ENCODE measurements at regions not wholly inside any gene's neighbourhood (a gene's known extent, or its start where the extent isn't known, plus 50 kb on each side); places are given as distances from the start of the nearest gene placed in this dataset.

DNA sequence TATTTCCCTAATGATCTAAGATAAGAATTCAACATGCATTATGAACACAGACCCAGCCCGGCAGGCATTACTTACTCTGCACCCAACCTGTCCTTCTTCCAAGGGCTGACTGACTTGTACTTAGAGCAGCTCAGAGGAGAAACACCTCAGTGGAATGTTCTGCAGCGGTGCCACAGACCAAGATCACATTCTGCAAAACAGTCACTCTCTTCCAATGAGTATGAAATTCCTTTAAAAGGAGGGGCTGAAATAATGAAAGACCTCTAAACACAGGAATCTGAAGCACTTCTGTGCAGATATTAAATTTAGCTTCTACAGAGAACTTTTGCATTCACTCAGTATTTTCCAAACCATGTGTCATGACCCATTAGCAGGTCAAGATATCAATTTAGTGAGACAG, 172.9 kb downstream of the ZDHHC21 start:
- no peak for ATAC-seq
- CTCF ChIA-PET: no interaction called here
- TF ChIP-seq EZH2 (IDR thresholded peaks at IDR 0.05; ENCODE audit: low read length, unreplicated experiment) (no peak), EZH2phosphoT487 (IDR thresholded peaks at IDR 0.05; ENCODE audit: borderline replicate concordance, low read length) (no peak)
- TF ChIP-seq, protein P1, sequence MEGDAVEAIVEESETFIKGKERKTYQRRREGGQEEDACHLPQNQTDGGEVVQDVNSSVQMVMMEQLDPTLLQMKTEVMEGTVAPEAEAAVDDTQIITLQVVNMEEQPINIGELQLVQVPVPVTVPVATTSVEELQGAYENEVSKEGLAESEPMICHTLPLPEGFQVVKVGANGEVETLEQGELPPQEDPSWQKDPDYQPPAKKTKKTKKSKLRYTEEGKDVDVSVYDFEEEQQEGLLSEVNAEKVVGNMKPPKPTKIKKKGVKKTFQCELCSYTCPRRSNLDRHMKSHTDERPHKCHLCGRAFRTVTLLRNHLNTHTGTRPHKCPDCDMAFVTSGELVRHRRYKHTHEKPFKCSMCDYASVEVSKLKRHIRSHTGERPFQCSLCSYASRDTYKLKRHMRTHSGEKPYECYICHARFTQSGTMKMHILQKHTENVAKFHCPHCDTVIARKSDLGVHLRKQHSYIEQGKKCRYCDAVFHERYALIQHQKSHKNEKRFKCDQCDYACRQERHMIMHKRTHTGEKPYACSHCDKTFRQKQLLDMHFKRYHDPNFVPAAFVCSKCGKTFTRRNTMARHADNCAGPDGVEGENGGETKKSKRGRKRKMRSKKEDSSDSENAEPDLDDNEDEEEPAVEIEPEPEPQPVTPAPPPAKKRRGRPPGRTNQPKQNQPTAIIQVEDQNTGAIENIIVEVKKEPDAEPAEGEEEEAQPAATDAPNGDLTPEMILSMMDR (conservative IDR thresholded peaks at IDR 0.05; ENCODE audit: low read depth, low read length): no peak

DNA sequence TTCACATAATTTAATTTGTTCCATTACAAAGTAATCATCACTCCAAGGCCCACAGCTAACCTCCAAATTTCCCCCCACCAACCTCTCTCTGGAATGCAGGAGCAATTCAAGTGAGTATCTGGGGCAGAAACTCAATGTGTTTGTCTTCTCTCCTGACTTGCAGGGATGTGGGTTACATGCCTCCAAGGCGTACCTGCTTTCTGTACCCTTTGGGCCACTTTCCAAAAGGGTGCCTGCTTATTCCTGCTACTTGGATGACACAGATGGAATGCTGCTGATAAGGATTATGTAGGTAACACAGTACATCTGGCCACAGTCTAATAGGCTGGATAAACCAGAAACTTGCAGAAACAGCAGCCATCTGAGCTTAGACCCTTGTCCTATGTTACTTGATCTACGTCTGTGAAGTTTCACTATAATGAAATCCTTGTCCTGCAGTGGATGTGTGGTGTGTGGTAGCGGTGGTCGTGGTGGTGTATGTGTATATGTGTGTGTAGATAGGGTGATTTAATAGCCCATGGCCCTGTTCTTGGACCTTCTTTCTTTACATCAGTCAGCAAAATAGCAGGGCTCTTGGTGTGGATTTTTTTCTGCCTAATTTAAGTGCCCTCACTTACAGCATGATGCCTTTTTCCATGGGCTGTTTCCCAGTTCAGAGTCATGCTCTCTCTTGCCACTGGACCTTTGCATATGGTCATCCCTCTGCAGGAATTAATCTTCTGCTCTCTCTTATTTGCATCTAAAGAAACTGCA, 175.9 kb downstream of the ZDHHC21 start:
- Histone ChIP-seq H3K4me1 (ENCODE audit: insufficient read depth, low read length) (no peaks in the 10 kb centered on the region), H3K79me2 (ENCODE audit: low read length) (no peaks in the 10 kb centered on the region), H4K20me1 (ENCODE audit: low read length) (no peaks in the 10 kb centered on the region), H3K9me2 (replicated peaks; ENCODE audit: low read length) (no peaks in the 10 kb centered on the region), H3F3A (ENCODE audit: low read length, unreplicated experiment) (no peaks in the 10 kb centered on the region), H3K4me3 (ENCODE audit: low read length) (no peak overlapping the region), H3K27me3 (ENCODE audit: low read length) (no peaks in the 10 kb centered on the region), H3K4me2 (ENCODE audit: low read length) (no peak overlapping the region), H3K9me3 (ENCODE audit: low read length) (no peaks in the 10 kb centered on the region), H3K9ac (ENCODE audit: low read length) (no peak overlapping the region), H3K27ac (ENCODE audit: low read length) (no peak overlapping the region), H2AFZ (ENCODE audit: low read length) (no peak overlapping the region), H3K36me3 (ENCODE audit: low read depth, low read length) (no peaks in the 10 kb centered on the region)
- POLR2A ChIA-PET (ENCODE audit: unreplicated experiment): no interaction called here
- BruUV-seq (replicated peaks): no TSS peak
- DNase-seq: no peak
- CTCF ChIA-PET: no interaction called here
- TF ChIP-seq EZH2phosphoT487 (IDR thresholded peaks at IDR 0.05; ENCODE audit: borderline replicate concordance, low read length): no peak
- TF ChIP-seq, protein P1 (conservative IDR thresholded peaks at IDR 0.05; ENCODE audit: low read depth, low read length): no peak
- no peak for TF ChIP-seq EZH2 (IDR thresholded peaks at IDR 0.05; ENCODE audit: low read length, unreplicated experiment)
- intact Hi-C loops (cut with micrococcal nuclease): no loop called here
- ATAC-seq: no peak

More for the DNA sequence above, 172.9 kb downstream of the ZDHHC21 start:
- no peaks in the 10 kb centered on the region for H3K36me3 ChIP-seq (ENCODE audit: low read depth, low read length)
- H3F3A ChIP-seq (ENCODE audit: low read length, unreplicated experiment): no peaks in the 10 kb centered on the region
- intact Hi-C loops (cut with micrococcal nuclease): loop anchor here (1.0 kb wide), 1 partner anchor 18 kb away; no protein-coding TSS in a partner anchor
- H3K27me3 ChIP-seq (ENCODE audit: low read length): no peaks in the 10 kb centered on the region
- no peak overlapping the region for H3K4me2 ChIP-seq (ENCODE audit: low read length)
- H3K9me2 ChIP-seq (replicated peaks; ENCODE audit: low read length): no peaks in the 10 kb centered on the region
- no peaks in the 10 kb centered on the region for H3K4me1 ChIP-seq (ENCODE audit: insufficient read depth, low read length)
- H4K20me1 ChIP-seq (ENCODE audit: low read length): no peaks in the 10 kb centered on the region
- no peak overlapping the region for H2AFZ ChIP-seq (ENCODE audit: low read length)
- no peaks in the 10 kb centered on the region for H3K9me3 ChIP-seq (ENCODE audit: low read length)
- POLR2A ChIA-PET (ENCODE audit: unreplicated experiment): no interaction called here
- no peak overlapping the region for H3K4me3 ChIP-seq (ENCODE audit: low read length)
- no peaks in the 10 kb centered on the region for H3K79me2 ChIP-seq (ENCODE audit: low read length)
- no TSS peak for BruUV-seq (replicated peaks)
- no peak for DNase-seq
- no peak overlapping the region for H3K27ac ChIP-seq (ENCODE audit: low read length)
- no peak overlapping the region for H3K9ac ChIP-seq (ENCODE audit: low read length)

DNA sequence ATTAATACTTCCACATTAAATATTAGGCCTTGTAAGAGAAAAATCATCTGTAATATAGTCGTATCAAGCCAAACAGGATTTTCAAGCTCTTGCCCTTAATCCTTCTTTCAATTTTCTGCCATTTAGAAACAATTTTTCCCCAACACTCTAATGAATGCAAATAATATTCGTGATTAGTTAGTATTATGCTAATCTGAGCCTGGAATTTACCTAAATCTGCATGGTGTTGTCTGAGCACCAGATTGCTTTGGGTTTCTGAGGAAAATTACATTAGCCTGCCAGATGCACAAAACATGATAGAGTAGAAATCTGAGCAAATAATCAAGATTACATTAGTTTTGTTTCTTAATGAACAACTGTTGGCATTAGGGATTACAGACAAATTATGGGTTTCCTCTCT, 176.6 kb downstream of the ZDHHC21 start:
- Histone ChIP-seq H3K4me1 (ENCODE audit: insufficient read depth, low read length) (no peaks in the 10 kb centered on the region), H3K9ac (ENCODE audit: low read length) (no peak overlapping the region), H3F3A (ENCODE audit: low read length, unreplicated experiment) (no peaks in the 10 kb centered on the region), H3K4me3 (ENCODE audit: low read length) (no peak overlapping the region), H3K4me2 (ENCODE audit: low read length) (no peak overlapping the region), H4K20me1 (ENCODE audit: low read length) (no peaks in the 10 kb centered on the region), H3K9me3 (ENCODE audit: low read length) (no peaks in the 10 kb centered on the region), H3K9me2 (replicated peaks; ENCODE audit: low read length) (no peaks in the 10 kb centered on the region), H3K27ac (ENCODE audit: low read length) (no peak overlapping the region), H3K27me3 (ENCODE audit: low read length) (no peaks in the 10 kb centered on the region), H3K79me2 (ENCODE audit: low read length) (no peaks in the 10 kb centered on the region), H3K36me3 (ENCODE audit: low read depth, low read length) (no peaks in the 10 kb centered on the region), H2AFZ (ENCODE audit: low read length) (no peak overlapping the region)
- ATAC-seq: no peak
- BruUV-seq (replicated peaks): no TSS peak
- intact Hi-C loops (cut with micrococcal nuclease): no loop called here
- TF ChIP-seq EZH2 (IDR thresholded peaks at IDR 0.05; ENCODE audit: low read length, unreplicated experiment) (no peak), EZH2phosphoT487 (IDR thresholded peaks at IDR 0.05; ENCODE audit: borderline replicate concordance, low read length) (no peak)
- TF ChIP-seq, protein P1 (conservative IDR thresholded peaks at IDR 0.05; ENCODE audit: low read depth, low read length): no peak
- CTCF ChIA-PET: no interaction called here
- DNase-seq: no peak
- POLR2A ChIA-PET (ENCODE audit: unreplicated experiment): interaction anchor here (0.6 kb wide), 1 partner anchor 16 kb away, joined by 4 read pairs; no protein-coding TSS in a partner anchor

All from PC-3 (cell line).